ENCODE measurements at regions not wholly inside any gene's neighbourhood (a gene's known extent, or its start where the extent isn't known, plus 50 kb on each side); places are given as distances from the start of the nearest gene placed in this dataset.

- no peak for TF ChIP-seq CTCF (IDR thresholded peaks at IDR 0.05)
- no peak for TF ChIP-seq POLR2A (IDR thresholded peaks at IDR 0.05)
Measured at GRCh38 chr6:21653905-21654304, 60.4 kb downstream of the SOX4 start.
